ENCODE measurements at regions not wholly inside any gene's neighbourhood (a gene's known extent, or its start where the extent isn't known, plus 50 kb on each side); places are given as distances from the start of the nearest gene placed in this dataset.

GRCh38 chr2:215791481-215791937 is 221.8 kb downstream of the MREG start:
- TF ChIP-seq CTCF (IDR thresholded peaks at IDR 0.05; ENCODE audit: low read depth, low read length, poor library complexity, severe bottlenecking) (no peak), EZH2phosphoT487 (IDR thresholded peaks at IDR 0.05; ENCODE audit: borderline replicate concordance, low read length) (no peak)

All from DOHH2 (cell line).